ENCODE measurements at regions not wholly inside any gene's neighbourhood (a gene's known extent, or its start where the extent isn't known, plus 50 kb on each side); places are given as distances from the start of the nearest gene placed in this dataset.
"Not testable (repeated sequence)": the region's sequence is repeated elsewhere in the genome, so short reads cannot be mapped to it uniquely, and the experiment has no call there.

DNA sequence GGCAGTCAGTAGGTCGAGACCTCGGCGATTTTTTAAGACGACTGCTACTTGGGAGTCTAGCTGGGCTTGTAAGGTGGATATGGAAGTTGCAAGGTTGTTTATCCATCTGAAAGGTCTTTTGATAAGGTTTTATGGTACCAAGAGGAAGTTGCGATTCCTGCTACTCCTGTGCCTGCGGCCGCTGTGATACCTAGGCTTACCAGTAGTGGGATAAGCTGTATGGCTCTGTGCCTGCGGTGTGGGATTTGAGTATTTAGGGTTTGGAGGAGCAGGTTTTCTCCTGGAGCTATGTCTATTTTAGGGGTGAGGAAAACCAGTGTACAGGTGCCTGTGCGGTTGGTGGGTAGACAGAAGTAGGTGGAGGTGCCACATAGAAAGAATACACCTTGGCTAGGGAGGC, 1059.8 kb downstream of the SI start:
- no peak for FAIRE-seq

DNA sequence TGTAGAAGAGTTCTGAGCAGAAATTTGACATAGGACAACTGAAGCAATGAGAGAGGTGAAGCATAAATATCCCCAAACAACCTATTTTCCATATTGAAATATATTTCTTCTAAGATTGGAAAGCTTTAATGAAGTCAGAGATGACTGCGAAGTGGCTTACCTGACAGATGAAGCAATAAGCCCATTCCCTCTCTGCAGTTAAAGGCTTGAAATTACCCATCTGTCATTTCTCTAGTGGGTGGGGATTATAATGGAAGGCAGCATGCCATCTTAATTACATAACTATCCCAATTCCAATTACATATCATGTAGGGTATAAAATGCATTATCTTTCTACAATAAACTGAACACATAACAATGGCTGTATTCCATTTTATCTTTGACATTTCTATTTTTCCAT, 1070.5 kb downstream of the SI start:
- peak; percentile 46 for FAIRE-seq
- no peak for DNase-seq (ENCODE audit: insufficient read length, low spot score)
- TF ChIP-seq CTCF (IDR thresholded peaks at IDR 0.05; ENCODE audit: insufficient read depth, missing control alignments), result no peak

More for the DNA sequence above, 1059.8 kb downstream of the SI start:
- DNase-seq (ENCODE audit: insufficient read length, low spot score), result no peak
- no peak for TF ChIP-seq CTCF (IDR thresholded peaks at IDR 0.05; ENCODE audit: insufficient read depth, missing control alignments)

- TF ChIP-seq CTCF (IDR thresholded peaks at IDR 0.05; ENCODE audit: insufficient read depth, missing control alignments), result no peak
- FAIRE-seq (no peak), DNase-seq (ENCODE audit: insufficient read length, low spot score) (no peak)
Measured at GRCh38 chr3:164004205-164004604, 1074.1 kb downstream of the SI start.

GRCh38 chr3:164003016-164003415, 1075.3 kb downstream of the SI start:
- FAIRE-seq; DNase-seq (ENCODE audit: insufficient read length, low spot score): not testable (repeated sequence)

DNA sequence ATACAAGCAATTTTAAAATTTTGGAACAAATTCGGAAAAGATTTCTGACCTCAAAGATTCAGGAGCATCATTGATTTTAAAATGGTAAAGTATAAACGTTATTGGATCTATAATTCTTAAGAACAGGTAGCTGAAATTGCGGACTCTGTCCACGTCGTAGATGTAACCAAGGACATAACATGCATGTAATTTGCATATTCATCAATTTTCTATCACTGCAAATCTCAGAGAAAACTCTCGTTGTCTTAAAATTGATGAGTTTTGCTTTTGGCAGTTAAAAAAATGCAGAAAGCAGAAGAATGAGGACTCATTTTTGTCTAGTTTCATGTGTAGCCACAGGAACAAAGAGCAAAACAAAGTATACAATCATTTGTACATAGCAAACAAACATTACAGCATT, 1094.4 kb downstream of the SI start:
- no peak for FAIRE-seq
- DNase-seq (ENCODE audit: insufficient read length, low spot score), result no peak
- no peak for TF ChIP-seq CTCF (IDR thresholded peaks at IDR 0.05; ENCODE audit: insufficient read depth, missing control alignments)

GRCh38 chr3:163971861-163972260, 1106.4 kb downstream of the SI start:
- no peak for FAIRE-seq
- DNase-seq (ENCODE audit: insufficient read length, low spot score), result no peak
- no peak for TF ChIP-seq CTCF (IDR thresholded peaks at IDR 0.05; ENCODE audit: insufficient read depth, missing control alignments)

DNA sequence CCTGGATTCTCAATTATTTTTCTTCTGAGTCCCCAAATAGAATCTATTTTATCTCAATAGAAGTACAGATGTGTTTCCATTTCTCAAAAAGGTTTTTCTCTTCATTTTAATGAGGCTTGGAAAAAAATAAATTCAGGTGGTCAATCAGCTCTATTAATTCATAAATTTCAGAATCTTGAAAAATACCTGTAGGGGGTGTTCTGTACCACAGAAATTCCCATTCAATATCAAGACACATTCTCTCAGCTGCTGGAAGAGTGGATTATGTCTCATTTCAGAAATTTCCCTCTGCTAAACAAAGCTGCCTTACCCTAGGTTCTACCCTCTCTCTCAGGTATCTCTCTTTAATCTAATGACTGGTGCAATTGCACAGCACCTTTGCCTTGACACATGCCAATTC, 1121.2 kb downstream of the SI start:
- DNase-seq (ENCODE audit: insufficient read length, low spot score), result no peak
- TF ChIP-seq CTCF (IDR thresholded peaks at IDR 0.05; ENCODE audit: insufficient read depth, missing control alignments), result peak; percentile 43
- no peak for FAIRE-seq

DNA sequence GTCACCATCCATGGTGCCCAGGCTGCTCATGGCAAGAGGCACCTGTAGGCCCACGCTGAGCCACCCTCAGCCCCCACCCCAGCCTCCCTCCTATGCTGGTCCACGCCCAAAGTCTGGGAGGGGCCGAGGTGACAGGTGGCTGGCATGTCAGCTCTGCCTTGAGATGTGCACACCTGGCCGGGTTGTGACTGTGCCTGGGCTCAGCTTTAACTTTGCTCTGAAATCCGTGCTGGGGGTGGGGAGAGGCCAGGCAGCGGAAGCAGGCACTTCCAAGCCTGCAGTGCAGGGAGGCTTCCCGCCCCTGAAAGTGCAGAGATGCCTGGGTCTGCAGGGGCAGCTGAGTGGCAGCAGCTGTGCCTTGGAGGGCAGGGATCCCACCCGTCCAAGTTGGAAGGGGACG, 1124.8 kb downstream of the SI start:
- FAIRE-seq (no peak), DNase-seq (ENCODE audit: insufficient read length, low spot score) (no peak)
- TF ChIP-seq CTCF (IDR thresholded peaks at IDR 0.05; ENCODE audit: insufficient read depth, missing control alignments), result no peak
